HG03135 (cell line): ENCODE measurements at regions not wholly inside any gene's neighbourhood (a gene's known extent, or its start where the extent isn't known, plus 50 kb on each side); places are given as distances from the start of the nearest gene placed in this dataset.

Experiments used
- ATAC-seq: cut with Tn5 transposase; IDR thresholded peaks from one replicate; pipeline ENCODE4 v1.9.1; 2021; ENCODE audit warnings: mild to moderate bottlenecking, moderate library complexity; ENCODE audit not compliant: unreplicated experiment

- ATAC-seq: no peak
Measured at GRCh38 chr9:16304301-16304700, 566.2 kb downstream of the BNC2 start.

DNA sequence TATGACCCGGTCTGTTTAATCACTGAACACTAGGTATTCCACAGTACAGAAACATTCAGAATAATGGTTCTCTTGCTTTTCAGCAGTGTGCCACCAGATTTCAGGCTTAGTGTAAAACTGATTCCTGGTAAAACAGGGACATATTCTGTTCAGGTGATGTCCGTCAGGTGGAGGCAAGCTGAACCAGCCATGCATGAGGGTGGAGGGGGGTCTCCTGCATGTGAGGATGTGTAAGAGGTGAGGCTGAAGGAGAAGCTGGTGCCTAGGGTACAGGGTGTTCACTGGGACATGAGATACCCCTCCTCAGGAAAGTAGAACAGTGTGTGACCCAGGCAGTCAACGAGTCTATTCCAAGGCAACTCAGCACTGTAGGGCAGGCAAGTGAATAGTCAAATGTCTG is 563.9 kb downstream of the BNC2 start:
- no peak for ATAC-seq

- ATAC-seq: no peak
Measured at GRCh38 chr9:16307626-16308195, 562.8 kb downstream of the BNC2 start.

- ATAC-seq: no peak
Measured at GRCh38 chr9:16308645-16309044, 561.8 kb downstream of the BNC2 start.

GRCh38 chr9:16309082-16309468 is 561.4 kb downstream of the BNC2 start:
- ATAC-seq: no peak

- no peak for ATAC-seq
Measured at GRCh38 chr9:16309469-16310271, 560.8 kb downstream of the BNC2 start.

GRCh38 chr9:16310278-16311110 is 560.0 kb downstream of the BNC2 start:
- no peak for ATAC-seq

- ATAC-seq: no peak
Measured at GRCh38 chr9:16312116-16312515, 558.4 kb downstream of the BNC2 start.

DNA sequence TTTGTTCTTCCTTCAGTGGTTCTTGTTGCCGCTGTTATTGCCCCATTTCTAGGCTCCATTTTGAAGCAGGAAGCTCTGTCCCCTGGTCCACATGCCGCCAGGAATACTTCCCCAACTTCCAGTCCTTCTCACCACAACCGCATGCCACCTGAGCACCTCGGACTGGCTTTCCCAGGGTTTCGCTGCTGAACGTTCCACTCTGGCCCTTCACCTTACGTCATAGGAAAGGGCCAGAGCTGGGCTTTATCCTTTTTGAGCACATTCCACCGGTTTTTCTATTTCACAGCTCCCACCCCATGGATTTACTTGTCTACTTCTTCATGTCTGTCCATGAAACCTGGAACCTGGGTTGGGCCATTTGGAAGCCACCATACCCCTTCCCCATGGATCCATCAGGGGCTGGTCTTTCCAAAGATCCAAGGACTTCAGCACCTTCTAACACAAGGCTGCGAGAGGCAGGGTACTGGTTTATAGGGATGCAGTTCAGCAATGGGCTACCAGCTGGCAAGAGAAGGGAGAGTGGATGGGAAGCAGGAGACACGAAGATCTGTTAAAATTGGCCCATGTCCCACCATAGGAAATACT is 557.4 kb downstream of the BNC2 start:
- ATAC-seq: no peak

DNA sequence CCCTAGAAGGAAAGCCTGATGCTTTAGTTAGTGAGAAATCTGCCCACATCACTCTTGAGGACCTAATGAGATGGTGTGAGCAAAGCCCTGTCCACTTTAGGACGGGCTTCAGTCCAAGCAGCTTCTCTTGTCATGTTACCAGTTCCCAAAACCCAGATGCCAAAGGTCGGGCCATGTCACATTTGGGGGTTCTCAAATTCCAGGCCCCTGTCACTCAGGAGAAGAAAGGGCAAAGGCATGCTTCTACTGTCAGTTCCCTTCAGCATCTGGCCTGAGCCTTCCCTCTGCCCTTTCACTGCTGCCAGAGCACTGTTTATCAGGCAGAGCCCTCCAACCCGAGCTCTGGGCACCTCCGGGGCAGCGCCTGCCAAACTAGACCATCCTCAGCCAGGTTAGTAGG is 556.0 kb downstream of the BNC2 start:
- ATAC-seq: no peak

DNA sequence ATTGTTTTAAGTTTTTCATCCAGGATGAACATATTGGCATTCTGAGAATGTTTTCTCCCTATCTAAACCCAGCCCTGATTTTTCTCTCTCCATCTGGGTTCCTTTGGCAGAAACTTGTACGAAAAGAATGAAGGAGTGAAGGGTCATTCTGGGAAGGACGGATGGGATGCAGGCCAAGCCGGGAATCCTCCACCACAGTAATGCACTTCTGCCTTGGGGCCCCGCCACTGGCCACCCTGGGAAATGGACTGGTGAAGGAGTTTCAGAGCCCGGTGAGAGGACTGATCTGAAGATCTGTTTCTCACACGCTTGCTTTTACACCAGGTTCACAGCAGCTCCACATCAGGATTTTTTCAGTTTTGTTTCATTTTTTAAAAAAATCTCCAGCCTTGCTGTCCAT is 554.8 kb downstream of the BNC2 start:
- ATAC-seq: no peak

GRCh38 chr9:16316456-16316855 is 554.0 kb downstream of the BNC2 start:
- ATAC-seq: no peak

- no peak for ATAC-seq
Measured at GRCh38 chr9:16316911-16317817, 553.3 kb downstream of the BNC2 start.

GRCh38 chr9:16318516-16319060 is 551.9 kb downstream of the BNC2 start:
- ATAC-seq: no peak

DNA sequence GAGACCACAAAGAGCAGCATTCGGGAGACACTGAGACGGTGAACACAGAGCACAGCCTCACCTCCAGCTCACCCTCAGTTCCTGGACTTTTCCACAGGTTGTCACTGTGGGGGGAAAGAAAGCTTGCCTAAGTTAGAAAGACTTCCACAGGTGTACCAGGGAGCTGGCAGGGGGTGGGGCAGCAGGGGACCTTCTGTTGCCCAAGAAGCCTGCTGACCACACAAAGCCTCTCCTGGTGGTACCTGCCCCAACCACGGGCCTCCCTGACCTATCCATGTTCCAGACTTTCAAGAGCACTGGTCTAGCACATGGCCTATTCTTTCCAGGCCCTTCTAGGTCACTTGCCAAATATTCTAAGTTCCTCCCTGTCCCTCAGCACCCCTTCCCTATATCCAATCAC is 550.8 kb downstream of the BNC2 start:
- no peak for ATAC-seq

- no peak for ATAC-seq
Measured at GRCh38 chr9:16320338-16320902, 550.0 kb downstream of the BNC2 start.

DNA sequence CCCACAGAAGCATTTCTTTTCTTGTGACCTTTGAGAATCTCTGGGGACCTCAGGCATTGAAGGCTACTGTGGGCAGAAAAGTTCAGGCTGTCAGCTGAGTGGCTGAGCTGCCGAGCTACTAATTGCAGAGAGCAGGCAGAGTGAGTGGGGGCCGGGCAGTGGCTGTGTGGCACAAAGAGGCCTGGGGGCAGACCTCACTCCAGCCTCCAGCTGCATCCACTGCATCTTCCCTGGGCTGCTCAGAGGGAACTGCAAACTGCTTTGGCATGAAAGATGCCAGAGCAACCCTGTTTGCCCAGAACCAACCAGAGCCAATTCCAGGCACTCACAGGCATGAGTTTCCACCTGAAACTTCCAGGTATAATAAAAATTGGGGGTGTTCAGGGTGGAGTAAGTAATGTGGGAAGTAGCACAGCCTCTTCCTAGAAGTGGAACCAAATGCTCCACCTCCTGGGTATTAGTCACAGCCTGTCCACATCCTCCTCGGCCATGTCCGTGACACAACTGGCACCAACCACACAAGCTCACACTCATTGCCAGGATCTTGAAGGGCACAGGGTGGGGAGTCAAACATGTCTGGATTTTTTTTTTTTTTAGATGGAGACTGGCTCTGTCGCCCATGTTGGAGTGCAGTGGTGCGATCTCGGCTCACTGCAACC is 548.9 kb downstream of the BNC2 start:
- no peak for ATAC-seq

- ATAC-seq: no peak
Measured at GRCh38 chr9:16322849-16323248, 547.6 kb downstream of the BNC2 start.

DNA sequence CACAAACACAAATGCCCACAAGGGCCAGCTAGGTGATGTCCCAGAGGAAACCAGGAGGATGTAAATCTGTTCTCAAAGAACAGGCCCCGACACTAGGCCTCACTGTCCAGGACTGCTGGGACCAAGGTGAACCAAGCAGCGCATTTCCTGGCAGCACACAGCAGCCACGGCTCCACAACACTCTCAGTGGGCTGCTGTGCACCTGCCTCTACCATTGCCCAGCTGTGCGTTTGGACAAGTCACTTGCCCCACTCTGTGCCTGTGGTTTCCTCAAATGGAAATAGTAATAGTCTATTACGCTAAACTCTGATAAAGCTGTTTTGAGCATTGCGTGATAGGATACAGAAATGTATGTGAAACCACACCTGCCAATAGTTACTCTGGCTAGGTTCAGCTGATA is 544.5 kb downstream of the BNC2 start:
- no peak for ATAC-seq
